Type B pancreatic cell (in vitro differentiated cells): ENCODE measurements at regions not wholly inside any gene's neighbourhood (a gene's known extent, or its start where the extent isn't known, plus 50 kb on each side); places are given as distances from the start of the nearest gene placed in this dataset.
"Not testable (repeated sequence)": the region's sequence is repeated elsewhere in the genome, so short reads cannot be mapped to it uniquely, and the experiment has no call there.

Experiments
- DNase-seq: peaks from one replicate; pipeline ENCODE4 v3.0.0; 2021; ENCODE audit warnings: mixed read lengths; ENCODE audit not compliant: unreplicated experiment; ENCODE audit errors: extremely low spot score
- H3K27ac Mint-ChIP-seq: 2 replicates; pipeline ENCODE4 v1.8.0; 2021; ENCODE audit warnings: mild to moderate bottlenecking, mixed read lengths
- H3K27me3 Mint-ChIP-seq: 2 replicates; pipeline ENCODE4 v1.8.0; 2021; ENCODE audit warnings: mixed read lengths
- H3K36me3 Mint-ChIP-seq: 2 replicates; pipeline ENCODE4 v1.8.0; 2021; ENCODE audit warnings: mixed read lengths
- H3K4me1 Mint-ChIP-seq: one replicate; pipeline ENCODE4 v1.8.0; 2021; ENCODE audit warnings: mixed read lengths; ENCODE audit not compliant: unreplicated experiment
- H3K4me3 Mint-ChIP-seq: 2 replicates; pipeline ENCODE4 v1.8.0; 2021; ENCODE audit warnings: mild to moderate bottlenecking, mixed read lengths
- H3K9me3 Mint-ChIP-seq: 2 replicates; pipeline ENCODE4 v1.8.0; 2021; ENCODE audit warnings: mixed read lengths
- TF ChIP-seq, protein P1 (sequence below): fragments of 200-600 bp; sonication (generic); conservative IDR thresholded peaks from 2 replicates; pipeline ENCODE4 v1.5.0; 2021; ENCODE audit warnings: antibody characterized with exemption, mild to moderate bottlenecking

DNA sequence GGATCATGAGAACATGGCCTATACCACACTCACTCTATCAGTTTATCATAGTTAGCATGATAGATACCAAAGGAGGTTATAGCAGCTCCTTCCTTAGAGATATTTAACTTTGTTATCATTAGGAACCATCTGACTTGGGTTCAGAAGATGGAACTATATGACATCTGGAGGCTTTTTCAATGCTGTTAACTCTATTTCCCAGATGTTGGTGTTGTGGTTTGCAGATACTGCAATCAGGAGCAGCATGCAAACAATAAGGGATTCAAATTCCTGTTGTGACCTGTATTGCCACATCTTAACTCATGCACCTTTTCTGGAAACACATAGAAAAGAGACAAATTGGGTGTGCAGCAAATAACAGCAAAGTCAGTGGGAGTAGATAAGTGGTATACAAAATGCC lies 201.7 kb downstream of the NNT start:
- H3K9me3 Mint-ChIP-seq = no peaks in the 10 kb centered on the region
- no peaks in the 10 kb centered on the region for H3K4me1 Mint-ChIP-seq
- no peak overlapping the region for H3K4me3 Mint-ChIP-seq
- TF ChIP-seq, protein P1, sequence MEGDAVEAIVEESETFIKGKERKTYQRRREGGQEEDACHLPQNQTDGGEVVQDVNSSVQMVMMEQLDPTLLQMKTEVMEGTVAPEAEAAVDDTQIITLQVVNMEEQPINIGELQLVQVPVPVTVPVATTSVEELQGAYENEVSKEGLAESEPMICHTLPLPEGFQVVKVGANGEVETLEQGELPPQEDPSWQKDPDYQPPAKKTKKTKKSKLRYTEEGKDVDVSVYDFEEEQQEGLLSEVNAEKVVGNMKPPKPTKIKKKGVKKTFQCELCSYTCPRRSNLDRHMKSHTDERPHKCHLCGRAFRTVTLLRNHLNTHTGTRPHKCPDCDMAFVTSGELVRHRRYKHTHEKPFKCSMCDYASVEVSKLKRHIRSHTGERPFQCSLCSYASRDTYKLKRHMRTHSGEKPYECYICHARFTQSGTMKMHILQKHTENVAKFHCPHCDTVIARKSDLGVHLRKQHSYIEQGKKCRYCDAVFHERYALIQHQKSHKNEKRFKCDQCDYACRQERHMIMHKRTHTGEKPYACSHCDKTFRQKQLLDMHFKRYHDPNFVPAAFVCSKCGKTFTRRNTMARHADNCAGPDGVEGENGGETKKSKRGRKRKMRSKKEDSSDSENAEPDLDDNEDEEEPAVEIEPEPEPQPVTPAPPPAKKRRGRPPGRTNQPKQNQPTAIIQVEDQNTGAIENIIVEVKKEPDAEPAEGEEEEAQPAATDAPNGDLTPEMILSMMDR = no peak
- H3K36me3 Mint-ChIP-seq = no peaks in the 10 kb centered on the region
- no peaks in the 10 kb centered on the region for H3K27me3 Mint-ChIP-seq
- no peak overlapping the region for H3K27ac Mint-ChIP-seq
- no peak for DNase-seq

DNA sequence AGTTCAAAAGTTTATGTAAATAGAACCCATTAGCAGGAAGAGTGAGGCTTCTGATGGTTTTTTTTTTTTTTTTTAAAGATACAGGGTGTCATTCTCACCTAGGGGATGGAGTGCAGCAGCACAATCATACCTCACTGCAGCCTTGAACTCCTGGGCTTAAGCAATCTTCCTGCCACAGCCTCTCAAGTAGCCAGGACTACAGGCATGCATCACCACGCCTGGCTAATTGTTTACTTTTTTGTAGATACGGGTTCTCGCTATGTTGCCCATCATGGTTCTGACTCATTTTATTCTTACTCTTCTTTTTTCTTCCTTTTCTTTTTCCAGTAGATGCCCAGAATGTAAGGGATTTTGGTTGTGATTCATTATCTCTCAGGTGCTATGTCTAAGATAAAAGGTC lies 201.1 kb downstream of the NNT start:
- TF ChIP-seq, protein P1 = no peak
- Mint-ChIP-seq H3K27ac (no peak overlapping the region), H3K27me3 (no peaks in the 10 kb centered on the region), H3K36me3 (no peaks in the 10 kb centered on the region), H3K4me3 (no peak overlapping the region), H3K9me3 (no peaks in the 10 kb centered on the region), H3K4me1 (no peaks in the 10 kb centered on the region)
- DNase-seq = no peak

DNA sequence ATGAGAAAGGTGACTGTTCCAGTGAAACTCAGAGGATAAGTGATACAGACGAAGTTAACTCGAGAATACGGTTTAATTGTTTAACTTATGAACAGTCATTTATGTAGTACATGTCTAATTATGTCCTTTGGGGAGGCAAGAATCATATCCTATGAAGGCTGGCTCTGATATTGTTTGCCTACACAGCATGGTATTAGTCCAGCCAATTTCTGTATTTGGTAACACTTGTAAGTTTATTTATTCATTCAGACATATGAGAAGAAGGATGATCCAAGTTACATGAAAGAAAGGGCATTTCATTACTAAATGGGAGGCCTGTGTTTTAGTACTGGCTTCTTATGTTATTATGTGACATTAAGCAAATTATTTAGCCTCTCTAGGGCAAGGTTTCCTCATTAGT lies 199.7 kb downstream of the NNT start:
- Mint-ChIP-seq H3K4me1 (no peaks in the 10 kb centered on the region), H3K9me3 (no peaks in the 10 kb centered on the region), H3K4me3 (no peak overlapping the region), H3K36me3 (no peaks in the 10 kb centered on the region), H3K27ac (no peak overlapping the region), H3K27me3 (no peaks in the 10 kb centered on the region)
- no peak for DNase-seq
- TF ChIP-seq, protein P1 = no peak

DNA sequence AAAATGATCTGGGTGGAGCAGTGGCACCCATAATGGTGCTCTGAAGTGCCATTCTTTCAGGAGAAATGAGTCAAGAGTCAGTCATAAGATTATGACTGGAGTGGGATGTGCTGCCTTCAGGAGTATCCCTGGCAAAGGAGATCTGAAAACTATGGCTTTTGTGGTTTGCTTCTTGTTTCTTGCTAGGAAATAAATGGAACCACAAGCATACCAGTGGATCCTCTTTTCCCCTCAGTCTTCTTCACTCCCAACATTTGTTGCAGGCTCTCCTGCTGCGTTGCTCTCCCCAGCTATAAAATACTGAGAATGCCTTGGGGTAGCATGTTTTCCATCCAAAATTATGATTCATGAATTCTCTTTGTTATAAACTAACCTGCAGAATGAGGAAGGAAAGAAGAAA lies 199.1 kb downstream of the NNT start:
- Mint-ChIP-seq H3K27me3 (no peaks in the 10 kb centered on the region), H3K36me3 (no peaks in the 10 kb centered on the region), H3K9me3 (no peaks in the 10 kb centered on the region), H3K4me1 (no peaks in the 10 kb centered on the region), H3K4me3 (no peak overlapping the region), H3K27ac (no peak overlapping the region)
- DNase-seq = no peak
- TF ChIP-seq, protein P1 = no peak

DNA sequence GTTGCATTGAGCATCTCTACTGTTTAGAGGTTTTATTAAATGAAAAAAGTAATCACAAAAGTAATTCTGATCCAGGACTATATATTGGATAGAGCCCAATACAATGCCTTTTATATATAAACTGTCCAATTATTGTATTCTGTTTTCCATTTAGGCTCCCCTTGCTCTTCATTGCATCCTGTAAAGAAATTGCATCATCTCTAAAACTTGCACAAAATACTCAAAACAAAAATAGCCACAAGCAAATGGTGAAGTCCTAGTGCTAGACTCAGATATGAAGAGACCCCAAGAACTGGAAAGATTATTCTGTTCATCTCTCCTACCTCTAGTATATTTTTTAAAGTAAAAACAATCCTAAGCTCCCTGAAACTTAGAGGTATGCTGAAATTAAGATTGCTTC lies 195.8 kb downstream of the NNT start:
- DNase-seq = no peak
- no peaks in the 10 kb centered on the region for H3K27me3 Mint-ChIP-seq
- no peak overlapping the region for H3K4me3 Mint-ChIP-seq
- no peaks in the 10 kb centered on the region for H3K4me1 Mint-ChIP-seq
- H3K27ac Mint-ChIP-seq = no peak overlapping the region
- H3K36me3 Mint-ChIP-seq = no peaks in the 10 kb centered on the region
- TF ChIP-seq, protein P1 = no peak
- no peaks in the 10 kb centered on the region for H3K9me3 Mint-ChIP-seq

DNA sequence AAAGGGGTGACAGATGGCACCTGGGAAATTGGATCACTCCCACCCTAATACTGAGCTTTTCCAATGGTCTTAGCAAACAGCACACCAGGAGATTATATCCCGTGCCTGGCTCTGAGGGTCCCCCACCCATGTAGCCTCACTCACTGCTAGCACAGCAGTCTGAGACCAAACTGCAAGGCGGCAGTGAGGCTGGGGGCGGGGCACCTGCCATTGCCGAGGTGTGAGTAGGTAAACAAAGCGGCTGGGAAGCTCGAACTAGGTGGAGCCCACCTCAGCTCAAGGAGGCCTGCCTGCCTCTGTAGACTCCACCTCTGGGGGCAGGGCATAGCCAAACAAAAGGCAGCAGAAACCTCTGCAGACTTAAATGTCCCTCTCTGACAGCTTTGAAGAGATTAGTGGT lies 188.9 kb downstream of the NNT start:
- H3K27me3 Mint-ChIP-seq, DNase-seq, H3K9me3 Mint-ChIP-seq, H3K27ac Mint-ChIP-seq, H3K36me3 Mint-ChIP-seq, H3K4me3 Mint-ChIP-seq, H3K4me1 Mint-ChIP-seq: not testable (repeated sequence)
